H9 (cell line): ENCODE measurements at regions not wholly inside any gene's neighbourhood (a gene's known extent, or its start where the extent isn't known, plus 50 kb on each side); places are given as distances from the start of the nearest gene placed in this dataset.

Experiments
- DNase-seq: peaks from one replicate; pipeline ENCODE4 v3.0.0-alpha.2; 2017
- H2AFZ ChIP-seq: one replicate; pipeline ENCODE4 v1.6.1; 2013; ENCODE audit warnings: mild to moderate bottlenecking, low read length, control low read depth, moderate library complexity
- H2AK5ac ChIP-seq: 2 replicates; pipeline ENCODE4 v1.6.1; 2013; ENCODE audit warnings: low read length, control low read depth, mixed read lengths; ENCODE audit not compliant: insufficient read length
- H2BK120ac ChIP-seq: one replicate; pipeline ENCODE4 v1.6.1; 2013; ENCODE audit warnings: low read depth, mild to moderate bottlenecking, low read length, control low read depth, inconsistent platforms; ENCODE audit not compliant: poor library complexity, severe bottlenecking
- H2BK12ac ChIP-seq: 2 replicates; pipeline ENCODE4 v1.6.1; 2013; ENCODE audit warnings: low read length, control low read depth, mixed read lengths, low read depth; ENCODE audit not compliant: insufficient read length
- H2BK15ac ChIP-seq: 2 replicates; pipeline ENCODE4 v1.6.1; 2013; ENCODE audit warnings: low read depth, low read length, control low read depth
- H2BK20ac ChIP-seq: one replicate; pipeline ENCODE4 v1.6.1; 2013; ENCODE audit warnings: low read depth, mild to moderate bottlenecking, low read length, control low read depth, inconsistent platforms; ENCODE audit not compliant: poor library complexity, severe bottlenecking
- H2BK5ac ChIP-seq: 2 replicates; pipeline ENCODE4 v1.6.1; 2013; ENCODE audit warnings: low read length, control low read depth, mixed read lengths; ENCODE audit not compliant: insufficient read length
- H3K14ac ChIP-seq: 2 replicates; pipeline ENCODE4 v1.6.1; 2013; ENCODE audit warnings: low read length, control low read depth; ENCODE audit not compliant: insufficient read depth
- H3K18ac ChIP-seq: 2 replicates; pipeline ENCODE4 v1.6.1; 2013; ENCODE audit warnings: low read depth, mild to moderate bottlenecking, mixed read lengths, low read length, control low read depth; ENCODE audit not compliant: insufficient read length
- H3K23ac ChIP-seq: 2 replicates; pipeline ENCODE4 v1.6.1; 2013; ENCODE audit warnings: low read length, control low read depth, mixed read lengths, low read depth; ENCODE audit not compliant: insufficient read length
- H3K23me2 ChIP-seq: 2 replicates; pipeline ENCODE4 v1.6.1; 2013; ENCODE audit warnings: low read depth, mild to moderate bottlenecking, mixed read lengths, low read length, control low read depth; ENCODE audit not compliant: insufficient read length, poor library complexity, severe bottlenecking
- H3K27ac ChIP-seq: 2 replicates; pipeline ENCODE4 v1.5.1; 2013; ENCODE audit warnings: low read length, control low read depth, mixed read lengths, low read depth; ENCODE audit not compliant: insufficient read length
- H3K27me3 ChIP-seq: 2 replicates; pipeline ENCODE4 v1.6.1; 2013; ENCODE audit warnings: low read length, control low read depth, inconsistent platforms; ENCODE audit not compliant: insufficient read depth
- H3K4ac ChIP-seq: 2 replicates; pipeline ENCODE4 v1.6.1; 2013; ENCODE audit warnings: low read depth, mild to moderate bottlenecking, control low read depth, inconsistent platforms, low read length, moderate library complexity
- H3K4me1 ChIP-seq: 2 replicates; pipeline ENCODE4 v1.6.1; 2013; ENCODE audit warnings: low read length, control low read depth, inconsistent platforms; ENCODE audit not compliant: insufficient read depth
- H3K4me2 ChIP-seq: 2 replicates; pipeline ENCODE4 v1.6.1; 2013; ENCODE audit warnings: low read length, control low read depth, mixed read lengths; ENCODE audit not compliant: insufficient read length, insufficient read depth
- H3K56ac ChIP-seq: 2 replicates; pipeline ENCODE4 v1.6.1; 2013; ENCODE audit warnings: low read depth, mild to moderate bottlenecking, mixed read lengths, low read length, control low read depth; ENCODE audit not compliant: insufficient read length
- H3K79me1 ChIP-seq: 2 replicates; pipeline ENCODE4 v1.6.1; 2013; ENCODE audit warnings: low read depth, mild to moderate bottlenecking, moderate library complexity, low read length, control low read depth, inconsistent platforms; ENCODE audit not compliant: insufficient read depth, poor library complexity, severe bottlenecking
- H3K79me2 ChIP-seq: 2 replicates; pipeline ENCODE4 v1.6.1; 2013; ENCODE audit warnings: low read length, control low read depth, inconsistent platforms; ENCODE audit not compliant: insufficient read depth
- H3K9ac ChIP-seq: 2 replicates; pipeline ENCODE4 v1.6.1; 2013; ENCODE audit warnings: low read length, control low read depth, mixed read lengths; ENCODE audit not compliant: insufficient read length; ENCODE audit errors: extremely low read depth
- H3K9me3 ChIP-seq: one replicate; pipeline ENCODE4 v1.6.1; 2013; ENCODE audit warnings: low read depth, low read length, inconsistent platforms; ENCODE audit not compliant: control insufficient read depth
- H3T11ph ChIP-seq: one replicate; pipeline ENCODE4 v1.6.1; 2013; ENCODE audit warnings: mild to moderate bottlenecking, low read length, control low read depth, inconsistent platforms
- H4K20me1 ChIP-seq: one replicate; pipeline ENCODE4 v1.6.1; 2013; ENCODE audit not compliant: control insufficient read depth, insufficient read length, insufficient read depth
- H4K5ac ChIP-seq: 2 replicates; pipeline ENCODE4 v1.6.1; 2013; ENCODE audit warnings: low read depth, mild to moderate bottlenecking, mixed read lengths, low read length, control low read depth; ENCODE audit not compliant: insufficient read length
- H4K8ac ChIP-seq: replicated peaks from 2 replicates; pipeline ENCODE4 v1.6.1; 2013; ENCODE audit warnings: low read length, control low read depth, mixed read lengths, low read depth; ENCODE audit not compliant: insufficient read length
- H4K91ac ChIP-seq: 2 replicates; pipeline ENCODE4 v1.6.1; 2013; ENCODE audit warnings: low read depth, mild to moderate bottlenecking, moderate library complexity, mixed read lengths, low read length, control low read depth; ENCODE audit not compliant: insufficient read length
- H3K27ac Mint-ChIP-seq, 3 experiments: 2 replicates in 2 of 3; 3 replicates in 1 of 3; pipeline ENCODE4 v1.8.0; 2020 to 2021; ENCODE audit warnings: mixed read lengths in 3 of 3, mild to moderate bottlenecking in 1 of 3, moderate library complexity in 1 of 3
- H3K27me3 Mint-ChIP-seq: 2 replicates; pipeline ENCODE4 v1.8.0; 2021; ENCODE audit warnings: low read depth, mild to moderate bottlenecking, moderate library complexity, mixed read lengths
- H3K36me3 Mint-ChIP-seq, 3 experiments: 2 replicates in 2 of 3; 3 replicates in 1 of 3; pipeline ENCODE4 v1.8.0; 2020 to 2021; ENCODE audit warnings: low read depth in 3 of 3, mixed read lengths in 3 of 3; ENCODE audit not compliant: insufficient read depth in 1 of 3
- H3K4me1 Mint-ChIP-seq, 2 experiments: 2 replicates each; pipeline ENCODE4 v1.8.0; 2020; ENCODE audit warnings: mixed read lengths in 2 of 2
- H3K4me3 Mint-ChIP-seq, 2 experiments: 2 replicates in 1 of 2; 3 replicates in 1 of 2; pipeline ENCODE4 v1.8.0; 2020 to 2021; ENCODE audit warnings: mild to moderate bottlenecking in 2 of 2, mixed read lengths in 2 of 2, moderate library complexity in 1 of 2
- H3K9me3 Mint-ChIP-seq, 2 experiments: 2 replicates in 1 of 2; 3 replicates in 1 of 2; pipeline ENCODE4 v1.8.0; 2020; ENCODE audit warnings: mild to moderate bottlenecking in 2 of 2, mixed read lengths in 2 of 2, moderate library complexity in 1 of 2
- WGBS: extraction: QIAGEN DNeasy Blood & Tissue Kit; methylation state at CpG from one replicate; pipeline ENCODE4 v1.1.7; 2013; ENCODE audit warnings: missing lambda C conversion rate, low lambda C conversion rate, mixed read lengths; ENCODE audit not compliant: insufficient read length; ENCODE audit errors: extremely low coverage; 5-methylcytosine and 5-hydroxymethylcytosine counted together
- TF ChIP-seq, protein P1 (sequence below): fragments of 200-600 bp; sonication (generic); conservative IDR thresholded peaks from 3 replicates; pipeline ENCODE4 v1.8.0; 2021; ENCODE audit warnings: antibody characterized with exemption, mild to moderate bottlenecking

DNA sequence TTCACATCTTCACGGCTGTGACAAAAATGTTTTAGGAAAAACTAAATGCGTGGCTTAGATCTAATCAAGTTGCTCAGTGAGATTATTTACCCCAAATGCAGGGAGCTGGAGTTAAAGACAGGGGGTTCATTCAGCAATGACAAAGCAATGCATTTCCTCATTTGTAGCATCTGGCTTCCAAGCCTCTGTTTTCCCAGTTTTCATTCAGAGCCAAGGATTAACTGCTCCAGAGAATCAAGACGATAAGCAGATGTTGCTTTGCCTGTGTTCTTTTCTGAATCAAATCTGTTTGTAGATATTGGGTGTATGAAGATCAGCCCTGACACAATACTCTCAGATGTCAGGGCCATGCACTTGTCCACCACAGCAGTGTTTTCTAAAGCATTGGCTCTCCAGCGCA, 147.4 kb upstream of the SIX2 start:
- Histone ChIP-seq H3K4me2 (no peak overlapping the region), H4K91ac (no peak overlapping the region), H3K14ac (no peak overlapping the region), H3K18ac (no peak overlapping the region), H3K9ac (no peak overlapping the region), H2AK5ac (no peak overlapping the region), H4K20me1 (no peaks in the 10 kb centered on the region), H4K5ac (no peak overlapping the region), H3K79me1 (no peaks in the 10 kb centered on the region), H3K27me3 (no peaks in the 10 kb centered on the region), H4K8ac (no peak overlapping the region), H3K79me2 (no peaks in the 10 kb centered on the region), H2BK20ac (no peak overlapping the region), H2BK120ac (no peak overlapping the region), H3K23me2 (no peaks in the 10 kb centered on the region), H3K23ac (no peak overlapping the region), H2AFZ (no peak overlapping the region), H3K9me3 (no peaks in the 10 kb centered on the region), H3K4ac (no peak overlapping the region), H3T11ph (no peak overlapping the region), H2BK15ac (no peak overlapping the region), H2BK5ac (no peak overlapping the region), H3K27ac (no peak overlapping the region), H3K56ac (no peak overlapping the region), H3K4me1 (no peaks in the 10 kb centered on the region), H2BK12ac (no peak overlapping the region)
- Mint-ChIP-seq H3K4me1 (peaks cover 6 to 7% of the 10 kb centered on the region in 2 experiments; a peak in 3 of 4 replicates), H3K27ac (no peak overlapping the region), H3K36me3 (no peaks in the 10 kb centered on the region; a peak in 1 of 7 replicates), H3K4me3 (no peak overlapping the region), H3K9me3 (peaks cover 0 to 2% of the 10 kb centered on the region in 2 experiments; a peak in 2 of 5 replicates), H3K27me3 (peaks cover 3% of the 10 kb centered on the region; the same call in 1 of the 2 replicates)
- WGBS, result no CpG with 5 or more reads among the region's 4 CpGs
- TF ChIP-seq, protein P1, sequence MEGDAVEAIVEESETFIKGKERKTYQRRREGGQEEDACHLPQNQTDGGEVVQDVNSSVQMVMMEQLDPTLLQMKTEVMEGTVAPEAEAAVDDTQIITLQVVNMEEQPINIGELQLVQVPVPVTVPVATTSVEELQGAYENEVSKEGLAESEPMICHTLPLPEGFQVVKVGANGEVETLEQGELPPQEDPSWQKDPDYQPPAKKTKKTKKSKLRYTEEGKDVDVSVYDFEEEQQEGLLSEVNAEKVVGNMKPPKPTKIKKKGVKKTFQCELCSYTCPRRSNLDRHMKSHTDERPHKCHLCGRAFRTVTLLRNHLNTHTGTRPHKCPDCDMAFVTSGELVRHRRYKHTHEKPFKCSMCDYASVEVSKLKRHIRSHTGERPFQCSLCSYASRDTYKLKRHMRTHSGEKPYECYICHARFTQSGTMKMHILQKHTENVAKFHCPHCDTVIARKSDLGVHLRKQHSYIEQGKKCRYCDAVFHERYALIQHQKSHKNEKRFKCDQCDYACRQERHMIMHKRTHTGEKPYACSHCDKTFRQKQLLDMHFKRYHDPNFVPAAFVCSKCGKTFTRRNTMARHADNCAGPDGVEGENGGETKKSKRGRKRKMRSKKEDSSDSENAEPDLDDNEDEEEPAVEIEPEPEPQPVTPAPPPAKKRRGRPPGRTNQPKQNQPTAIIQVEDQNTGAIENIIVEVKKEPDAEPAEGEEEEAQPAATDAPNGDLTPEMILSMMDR, result no peak
- DNase-seq, result no peak
